ENCODE measurements at regions not wholly inside any gene's neighbourhood (a gene's known extent, or its start where the extent isn't known, plus 50 kb on each side); places are given as distances from the start of the nearest gene placed in this dataset.
A peak's percentile ranks its signal among the peaks of the same experiment; 100 is the strongest.

GRCh38 chr10:54985732-54986131 lies 184.7 kb upstream of the PCDH15 start:
- Histone ChIP-seq H3K9me2 (replicated peaks; ENCODE audit: low read length) (no peaks in the 10 kb centered on the region), H3F3A (ENCODE audit: low read length, unreplicated experiment) (no peaks in the 10 kb centered on the region), H3K4me3 (ENCODE audit: low read length) (no peak overlapping the region), H4K20me1 (ENCODE audit: low read length) (no peaks in the 10 kb centered on the region), H3K4me2 (ENCODE audit: low read length) (no peak overlapping the region), H3K9ac (ENCODE audit: low read length) (no peak overlapping the region), H3K4me1 (ENCODE audit: insufficient read depth, low read length) (no peaks in the 10 kb centered on the region), H2AFZ (ENCODE audit: low read length) (no peak overlapping the region), H3K27ac (ENCODE audit: low read length) (no peak overlapping the region), H3K27me3 (ENCODE audit: low read length) (no peaks in the 10 kb centered on the region), H3K79me2 (ENCODE audit: low read length) (no peaks in the 10 kb centered on the region), H3K36me3 (ENCODE audit: low read depth, low read length) (no peaks in the 10 kb centered on the region), H3K9me3 (ENCODE audit: low read length) (no peaks in the 10 kb centered on the region)
- POLR2A ChIA-PET (ENCODE audit: unreplicated experiment), result interaction anchor here (0.5 kb wide), 1 partner anchor 198 kb away, joined by 3 read pairs; no protein-coding TSS in a partner anchor
- intact Hi-C loops (cut with micrococcal nuclease), result loop anchor here (1.0 to 10.0 kb wide), 2 partner anchors 279 to 429 kb away; no protein-coding TSS in a partner anchor
- TF ChIP-seq CTCF (conservative IDR thresholded peaks at IDR 0.05; ENCODE audit: low read depth, low read length), result peak; percentile 90
- no peak for TF ChIP-seq EZH2 (IDR thresholded peaks at IDR 0.05; ENCODE audit: low read length, unreplicated experiment)
- CTCF ChIA-PET, result interaction anchor here (0.6 kb wide), 1 partner anchor 112 kb away, joined by 3 read pairs; no protein-coding TSS in a partner anchor
- BruUV-seq (replicated peaks), result no TSS peak
- DNase-seq (peak; percentile 72), ATAC-seq (peak; percentile 73)

DNA sequence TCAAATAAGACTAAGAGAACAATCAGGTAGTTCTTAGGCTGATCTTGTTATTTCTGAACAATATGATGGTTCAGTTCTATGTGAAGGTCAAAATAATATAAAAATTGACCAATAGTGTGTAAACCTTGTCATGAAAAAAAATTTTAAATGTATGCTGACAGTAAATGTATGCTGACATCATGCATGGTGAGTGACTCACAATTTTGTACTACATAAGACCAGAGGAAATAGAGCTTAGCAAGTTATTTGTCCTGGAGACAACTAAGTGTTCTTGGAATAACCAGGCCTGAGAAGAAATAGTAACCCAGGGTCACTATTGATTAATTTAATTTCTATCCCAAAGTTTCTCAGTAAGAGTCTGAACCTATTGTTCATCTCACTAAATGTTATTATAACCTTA lies 182.2 kb upstream of the PCDH15 start:
- peak; percentile 57 for ATAC-seq
- peak; percentile 35 for DNase-seq
- Histone ChIP-seq H3K9me3 (ENCODE audit: low read length) (no peaks in the 10 kb centered on the region), H3K9me2 (replicated peaks; ENCODE audit: low read length) (no peaks in the 10 kb centered on the region), H3K27ac (ENCODE audit: low read length) (no peak overlapping the region), H3K9ac (ENCODE audit: low read length) (no peak overlapping the region), H3K36me3 (ENCODE audit: low read depth, low read length) (no peaks in the 10 kb centered on the region), H3F3A (ENCODE audit: low read length, unreplicated experiment) (no peaks in the 10 kb centered on the region), H2AFZ (ENCODE audit: low read length) (no peak overlapping the region), H3K4me2 (ENCODE audit: low read length) (no peak overlapping the region), H3K4me3 (ENCODE audit: low read length) (no peak overlapping the region), H3K4me1 (ENCODE audit: insufficient read depth, low read length) (no peaks in the 10 kb centered on the region), H4K20me1 (ENCODE audit: low read length) (no peaks in the 10 kb centered on the region), H3K27me3 (ENCODE audit: low read length) (no peaks in the 10 kb centered on the region), H3K79me2 (ENCODE audit: low read length) (no peaks in the 10 kb centered on the region)
- ChIA-PET POLR2A (ENCODE audit: unreplicated experiment) (interaction anchor here (0.6 to 0.7 kb wide), 2 partner anchors 653 to 754 kb away, joined by 3 read pairs; no protein-coding TSS in a partner anchor), CTCF (no interaction called here)
- intact Hi-C loops (cut with micrococcal nuclease), result loop anchor here (10.0 kb wide), 1 partner anchor 432 kb away; no protein-coding TSS in a partner anchor
- TF ChIP-seq EZH2phosphoT487 (IDR thresholded peaks at IDR 0.05; ENCODE audit: borderline replicate concordance, low read length) (no peak), EZH2 (IDR thresholded peaks at IDR 0.05; ENCODE audit: low read length, unreplicated experiment) (no peak), CTCF (conservative IDR thresholded peaks at IDR 0.05; ENCODE audit: low read depth, low read length) (no peak)
- no TSS peak for BruUV-seq (replicated peaks)

GRCh38 chr10:54962134-54962900 lies 161.3 kb upstream of the PCDH15 start:
- intact Hi-C loops (cut with micrococcal nuclease), result no loop called here
- H2AFZ ChIP-seq (ENCODE audit: low read length), result no peak overlapping the region
- H3K4me1 ChIP-seq (ENCODE audit: insufficient read depth, low read length), result no peaks in the 10 kb centered on the region
- ChIA-PET CTCF (no interaction called here), POLR2A (ENCODE audit: unreplicated experiment) (no interaction called here)
- ATAC-seq, result no peak
- TF ChIP-seq CTCF (conservative IDR thresholded peaks at IDR 0.05; ENCODE audit: low read depth, low read length), result no peak
- TF ChIP-seq EZH2 (IDR thresholded peaks at IDR 0.05; ENCODE audit: low read length, unreplicated experiment), result no peak
- no peak for TF ChIP-seq EZH2phosphoT487 (IDR thresholded peaks at IDR 0.05; ENCODE audit: borderline replicate concordance, low read length)
- H3K36me3 ChIP-seq (ENCODE audit: low read depth, low read length), result no peaks in the 10 kb centered on the region
- no peaks in the 10 kb centered on the region for H4K20me1 ChIP-seq (ENCODE audit: low read length)
- no TSS peak for BruUV-seq (replicated peaks)
- H3K4me2 ChIP-seq (ENCODE audit: low read length), result no peak overlapping the region
- H3K9me2 ChIP-seq (replicated peaks; ENCODE audit: low read length), result no peaks in the 10 kb centered on the region
- H3K27me3 ChIP-seq (ENCODE audit: low read length), result no peaks in the 10 kb centered on the region
- H3K79me2 ChIP-seq (ENCODE audit: low read length), result no peaks in the 10 kb centered on the region
- no peak for DNase-seq
- no peak overlapping the region for H3K27ac ChIP-seq (ENCODE audit: low read length)
- no peak overlapping the region for H3K9ac ChIP-seq (ENCODE audit: low read length)
- no peak overlapping the region for H3K4me3 ChIP-seq (ENCODE audit: low read length)
- no peaks in the 10 kb centered on the region; the same call in 1 of the 2 replicates for H3K9me3 ChIP-seq (ENCODE audit: low read length)
- no peaks in the 10 kb centered on the region for H3F3A ChIP-seq (ENCODE audit: low read length, unreplicated experiment)
